Mesothelial cell of epicardium (in vitro differentiated cells): ENCODE measurements at regions not wholly inside any gene's neighbourhood (a gene's known extent, or its start where the extent isn't known, plus 50 kb on each side); places are given as distances from the start of the nearest gene placed in this dataset.

Source experiments
- DNase-seq, 2 experiments: peaks; one replicate each; pipeline ENCODE4 v3.0.0; 2021; ENCODE audit warnings: low spot score in 2 of 2; ENCODE audit not compliant: unreplicated experiment in 2 of 2
- H3K27ac Mint-ChIP-seq: 2 replicates; pipeline ENCODE4 v1.8.0; 2021; ENCODE audit warnings: mixed read lengths
- H3K27me3 Mint-ChIP-seq: 2 replicates; pipeline ENCODE4 v1.8.0; 2021; ENCODE audit warnings: low read depth, mixed read lengths
- H3K36me3 Mint-ChIP-seq: 2 replicates; pipeline ENCODE4 v1.8.0; 2021; ENCODE audit warnings: mixed read lengths
- H3K4me1 Mint-ChIP-seq: 2 replicates; pipeline ENCODE4 v1.8.0; 2021; ENCODE audit warnings: mixed read lengths
- H3K4me3 Mint-ChIP-seq: 2 replicates; pipeline ENCODE4 v1.8.0; 2021; ENCODE audit warnings: mild to moderate bottlenecking, moderate library complexity, mixed read lengths
- H3K9me3 Mint-ChIP-seq: 2 replicates; pipeline ENCODE4 v1.8.0; 2021; ENCODE audit warnings: mixed read lengths
- TF ChIP-seq, protein P1 (sequence below): fragments of 200-600 bp; sonication (generic); IDR thresholded peaks from one replicate; pipeline ENCODE4 v1.5.0; 2021; ENCODE audit warnings: antibody characterized with exemption; ENCODE audit not compliant: unreplicated experiment

DNA sequence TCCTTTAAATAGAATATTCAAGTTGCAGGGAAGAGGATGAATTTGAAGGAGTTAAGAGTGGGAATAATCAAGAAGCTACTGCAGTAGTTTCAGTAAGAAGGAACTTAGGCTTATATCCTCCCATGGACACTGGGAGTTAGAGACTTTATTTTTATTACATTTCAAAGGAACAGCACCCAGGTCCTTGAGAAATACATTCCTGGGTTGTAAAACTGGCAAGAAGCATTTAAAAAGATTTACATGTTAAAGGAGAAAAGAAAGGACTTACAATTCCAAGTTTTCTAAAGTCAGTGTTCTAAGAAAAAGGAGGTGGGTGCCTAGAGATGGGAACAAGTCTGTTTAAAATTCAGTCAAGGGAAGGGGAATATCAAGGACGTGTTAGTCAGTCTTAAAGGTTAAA is 306.9 kb downstream of the JRKL start:
- TF ChIP-seq, protein P1, sequence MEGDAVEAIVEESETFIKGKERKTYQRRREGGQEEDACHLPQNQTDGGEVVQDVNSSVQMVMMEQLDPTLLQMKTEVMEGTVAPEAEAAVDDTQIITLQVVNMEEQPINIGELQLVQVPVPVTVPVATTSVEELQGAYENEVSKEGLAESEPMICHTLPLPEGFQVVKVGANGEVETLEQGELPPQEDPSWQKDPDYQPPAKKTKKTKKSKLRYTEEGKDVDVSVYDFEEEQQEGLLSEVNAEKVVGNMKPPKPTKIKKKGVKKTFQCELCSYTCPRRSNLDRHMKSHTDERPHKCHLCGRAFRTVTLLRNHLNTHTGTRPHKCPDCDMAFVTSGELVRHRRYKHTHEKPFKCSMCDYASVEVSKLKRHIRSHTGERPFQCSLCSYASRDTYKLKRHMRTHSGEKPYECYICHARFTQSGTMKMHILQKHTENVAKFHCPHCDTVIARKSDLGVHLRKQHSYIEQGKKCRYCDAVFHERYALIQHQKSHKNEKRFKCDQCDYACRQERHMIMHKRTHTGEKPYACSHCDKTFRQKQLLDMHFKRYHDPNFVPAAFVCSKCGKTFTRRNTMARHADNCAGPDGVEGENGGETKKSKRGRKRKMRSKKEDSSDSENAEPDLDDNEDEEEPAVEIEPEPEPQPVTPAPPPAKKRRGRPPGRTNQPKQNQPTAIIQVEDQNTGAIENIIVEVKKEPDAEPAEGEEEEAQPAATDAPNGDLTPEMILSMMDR, result no peak
- no peak for DNase-seq
- Mint-ChIP-seq H3K27ac (no peak overlapping the region), H3K36me3 (no peaks in the 10 kb centered on the region), H3K9me3 (peaks cover 5% of the 10 kb centered on the region), H3K4me1 (no peaks in the 10 kb centered on the region), H3K27me3 (no peaks in the 10 kb centered on the region), H3K4me3 (no peak overlapping the region)

DNA sequence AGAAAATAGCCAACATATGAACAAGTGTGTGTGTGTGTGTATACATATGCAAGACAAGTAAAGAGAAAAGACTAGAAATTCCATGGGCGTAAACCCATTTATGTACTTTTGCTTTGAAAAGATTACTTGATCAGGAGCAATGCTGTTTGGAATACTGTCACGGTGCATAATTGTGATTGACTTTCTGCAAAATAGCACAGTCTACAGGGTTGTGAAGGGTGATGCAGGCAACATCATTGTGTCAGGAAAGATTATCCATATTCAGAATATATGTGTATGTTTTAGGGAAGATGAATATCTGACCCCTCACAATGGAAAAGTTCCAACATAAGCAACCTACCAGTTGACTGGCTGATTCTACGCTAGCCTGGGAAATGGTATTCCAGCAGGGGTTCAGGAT is 307.7 kb downstream of the JRKL start:
- TF ChIP-seq, protein P1, result no peak
- peaks cover 5% of the 10 kb centered on the region for H3K9me3 Mint-ChIP-seq
- H3K4me1 Mint-ChIP-seq, result no peaks in the 10 kb centered on the region
- no peaks in the 10 kb centered on the region for H3K36me3 Mint-ChIP-seq
- H3K27ac Mint-ChIP-seq, result no peak overlapping the region
- no peaks in the 10 kb centered on the region for H3K27me3 Mint-ChIP-seq
- no peak for DNase-seq
- no peak overlapping the region for H3K4me3 Mint-ChIP-seq

DNA sequence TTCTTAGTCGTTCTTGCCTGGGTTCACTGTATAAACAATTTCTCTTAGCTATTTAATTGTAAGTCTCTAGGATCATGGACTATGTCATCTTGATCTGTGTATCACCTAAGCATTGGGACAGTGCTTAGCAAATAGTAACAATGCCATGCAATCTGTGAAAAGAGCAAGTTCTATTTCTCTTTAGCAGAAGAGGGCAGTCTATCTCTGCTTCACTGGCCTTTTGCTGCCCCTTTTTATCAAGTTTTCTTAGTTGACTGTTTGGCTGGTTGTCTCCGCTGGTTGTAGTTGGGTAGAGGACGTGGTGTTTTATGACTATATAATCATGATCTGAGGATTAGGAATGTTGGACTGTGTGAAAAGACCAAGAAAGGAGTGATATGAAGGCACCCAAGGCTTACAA is 315.0 kb downstream of the JRKL start:
- Mint-ChIP-seq H3K4me1 (peaks cover 22% of the 10 kb centered on the region), H3K27me3 (no peaks in the 10 kb centered on the region), H3K36me3 (no peaks in the 10 kb centered on the region), H3K4me3 (no peak overlapping the region), H3K27ac (no peak overlapping the region), H3K9me3 (no peaks in the 10 kb centered on the region)
- TF ChIP-seq, protein P1, result no peak
- no peak for DNase-seq

DNA sequence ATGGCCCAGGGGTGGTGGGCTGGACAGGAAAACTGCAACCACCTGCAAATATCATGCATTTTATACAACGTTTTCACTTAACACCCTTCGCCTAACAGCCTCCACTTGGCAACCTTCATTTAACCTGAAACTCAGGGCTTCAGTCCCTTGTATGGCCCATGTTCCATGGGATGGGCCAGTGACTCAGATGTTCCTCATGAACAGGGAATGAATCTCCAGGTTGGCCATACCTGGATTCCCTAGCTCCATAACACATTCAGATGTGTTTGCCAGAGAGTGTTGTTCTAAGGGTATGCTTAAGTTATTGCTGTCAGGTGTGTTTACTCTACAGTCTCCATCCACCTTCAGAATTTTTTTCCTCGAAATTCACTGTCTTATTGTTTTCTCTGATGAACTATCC is 316.9 kb downstream of the JRKL start:
- H3K4me1 Mint-ChIP-seq, result peaks cover 22% of the 10 kb centered on the region
- DNase-seq, result no peak
- no peaks in the 10 kb centered on the region for H3K36me3 Mint-ChIP-seq
- H3K9me3 Mint-ChIP-seq, result no peaks in the 10 kb centered on the region
- TF ChIP-seq, protein P1, result no peak
- no peak overlapping the region for H3K27ac Mint-ChIP-seq
- peaks cover 6% of the 10 kb centered on the region for H3K27me3 Mint-ChIP-seq
- no peak overlapping the region for H3K4me3 Mint-ChIP-seq

DNA sequence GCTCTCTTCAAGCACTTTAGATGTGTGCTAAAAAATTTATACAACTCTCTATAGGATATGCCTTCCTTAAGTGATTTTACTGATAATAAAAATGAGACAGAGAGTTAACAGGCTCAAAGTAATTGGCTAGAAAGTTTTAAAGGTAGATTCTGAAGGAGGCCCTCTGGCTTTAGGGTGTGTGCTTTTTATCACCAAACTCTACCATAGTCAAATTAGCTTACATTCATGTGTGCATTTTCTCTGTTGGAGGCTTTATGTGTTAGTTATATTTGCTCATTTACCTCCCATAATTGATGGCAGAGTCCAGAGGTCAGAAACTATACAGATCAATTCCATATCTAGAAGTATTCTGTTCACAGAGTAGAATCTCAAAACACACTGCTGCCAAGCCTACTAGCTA is 317.5 kb downstream of the JRKL start:
- DNase-seq, result no peak
- Mint-ChIP-seq H3K36me3 (no peaks in the 10 kb centered on the region), H3K4me3 (no peak overlapping the region), H3K4me1 (peaks cover 22% of the 10 kb centered on the region), H3K27ac (no peak overlapping the region), H3K9me3 (no peaks in the 10 kb centered on the region), H3K27me3 (peaks cover 6% of the 10 kb centered on the region)
- TF ChIP-seq, protein P1, result no peak

DNA sequence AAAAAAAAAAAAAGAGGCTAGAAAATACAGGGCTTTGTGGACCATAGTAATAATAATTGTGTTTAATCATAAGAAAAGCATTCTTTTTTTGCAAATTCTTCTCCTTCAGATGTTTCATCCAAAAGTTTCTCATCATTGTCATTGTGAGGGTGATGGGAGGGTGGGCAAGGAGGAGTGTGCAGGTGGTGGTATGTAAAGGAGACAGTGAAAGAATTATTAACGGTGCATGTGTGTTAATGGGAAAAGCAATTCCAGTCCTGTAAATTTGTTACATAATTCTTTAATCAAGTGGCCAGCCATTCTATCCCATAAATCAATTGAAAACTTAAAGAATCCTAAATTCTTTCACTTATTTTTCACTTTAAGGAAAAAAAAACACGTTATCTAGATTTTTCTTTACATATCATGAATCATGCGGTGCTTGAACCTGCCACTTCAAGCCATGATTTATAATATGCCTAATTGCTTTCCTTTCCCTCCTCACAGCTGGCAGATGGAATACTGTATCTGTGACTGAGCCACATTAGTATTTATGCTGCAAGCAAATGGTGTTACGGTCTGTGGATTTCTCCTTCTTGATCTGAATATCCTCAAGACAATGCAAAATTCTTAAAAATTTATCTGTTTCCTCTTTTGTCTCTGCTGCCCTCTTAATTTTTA is 318.5 kb downstream of the JRKL start:
- Mint-ChIP-seq H3K36me3 (no peaks in the 10 kb centered on the region), H3K9me3 (no peaks in the 10 kb centered on the region), H3K4me1 (peaks cover 22% of the 10 kb centered on the region), H3K27me3 (peaks cover 6% of the 10 kb centered on the region), H3K27ac (no peak overlapping the region), H3K4me3 (no peak overlapping the region)
- TF ChIP-seq, protein P1, result no peak
- DNase-seq, result no peak
